Skeletal muscle tissue (tissue), 3 donors: ENCODE measurements at regions not wholly inside any gene's neighbourhood (a gene's known extent, or its start where the extent isn't known, plus 50 kb on each side); places are given as distances from the start of the nearest gene placed in this dataset.

Source experiments
- H3K27ac ChIP-seq: one replicate; pipeline ENCODE4 v1.7.0; 2013; ENCODE audit warnings: mild to moderate bottlenecking, low read depth, low read length, inconsistent platforms
- H3K27me3 ChIP-seq, 3 donors: one replicate each; pipeline ENCODE4 v1.7.0; 2013; ENCODE audit warnings: low read length in 3 of 3; ENCODE audit not compliant: control insufficient read depth in 3 of 3, insufficient read depth in 3 of 3
- H3K36me3 ChIP-seq, 3 donors: one replicate each; pipeline ENCODE4 v1.7.0; 2013; ENCODE audit warnings: low read length in 3 of 3; ENCODE audit not compliant: control insufficient read depth in 3 of 3, insufficient read depth in 3 of 3
- H3K4me1 ChIP-seq, 3 donors: one replicate each; pipeline ENCODE4 v1.7.0; 2013; ENCODE audit warnings: low read length in 3 of 3, mild to moderate bottlenecking in 3 of 3; ENCODE audit not compliant: control insufficient read depth in 3 of 3, insufficient read depth in 3 of 3
- H3K4me3 ChIP-seq, 3 donors: one replicate each; pipeline ENCODE4 v1.7.0; 2013; ENCODE audit warnings: low read length in 3 of 3
- H3K9ac ChIP-seq, 3 donors: one replicate each; pipeline ENCODE4 v1.7.0; 2013; ENCODE audit warnings: low read length in 3 of 3, mild to moderate bottlenecking in 3 of 3, moderate library complexity in 2 of 3, low read depth in 1 of 3
- H3K9me3 ChIP-seq, 3 donors: one replicate each; pipeline ENCODE4 v1.7.0; 2013; ENCODE audit warnings: low read length in 3 of 3; ENCODE audit not compliant: control insufficient read depth in 3 of 3
- donor health status: Osteomylitis.

DNA sequence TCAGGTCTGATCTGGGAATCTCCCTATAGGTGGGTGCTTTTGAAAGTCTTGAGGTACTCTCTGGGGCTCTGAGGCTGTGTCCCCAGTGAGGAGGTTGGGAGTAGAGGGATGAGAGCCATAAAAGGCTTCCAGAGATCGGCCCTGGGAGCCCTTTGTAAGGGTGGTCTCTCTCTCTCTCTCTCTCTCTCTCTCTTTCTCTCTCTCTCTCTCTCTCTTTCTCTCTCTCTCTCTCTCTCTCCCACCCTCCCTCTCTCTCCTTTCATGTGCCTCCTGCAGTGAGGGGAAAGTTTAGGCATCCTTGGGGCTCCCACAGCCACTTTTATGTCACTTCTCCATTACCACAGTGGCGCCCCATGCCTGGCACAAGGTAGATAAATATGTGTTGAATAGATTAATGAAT, 271.3 kb upstream of the N4BP1 start:
- Histone ChIP-seq H3K36me3 (no peaks in the 10 kb centered on the region), H3K27ac (no peak overlapping the region), H3K4me1 (no peaks in the 10 kb centered on the region), H3K9me3 (peaks cover 0 to 3% (median 0%) of the 10 kb centered on the region in 3 donors), H3K4me3 (no peak overlapping the region), H3K27me3 (peaks cover 0 to 2% (median 0%) of the 10 kb centered on the region in 3 donors), H3K9ac (no peak overlapping the region)

DNA sequence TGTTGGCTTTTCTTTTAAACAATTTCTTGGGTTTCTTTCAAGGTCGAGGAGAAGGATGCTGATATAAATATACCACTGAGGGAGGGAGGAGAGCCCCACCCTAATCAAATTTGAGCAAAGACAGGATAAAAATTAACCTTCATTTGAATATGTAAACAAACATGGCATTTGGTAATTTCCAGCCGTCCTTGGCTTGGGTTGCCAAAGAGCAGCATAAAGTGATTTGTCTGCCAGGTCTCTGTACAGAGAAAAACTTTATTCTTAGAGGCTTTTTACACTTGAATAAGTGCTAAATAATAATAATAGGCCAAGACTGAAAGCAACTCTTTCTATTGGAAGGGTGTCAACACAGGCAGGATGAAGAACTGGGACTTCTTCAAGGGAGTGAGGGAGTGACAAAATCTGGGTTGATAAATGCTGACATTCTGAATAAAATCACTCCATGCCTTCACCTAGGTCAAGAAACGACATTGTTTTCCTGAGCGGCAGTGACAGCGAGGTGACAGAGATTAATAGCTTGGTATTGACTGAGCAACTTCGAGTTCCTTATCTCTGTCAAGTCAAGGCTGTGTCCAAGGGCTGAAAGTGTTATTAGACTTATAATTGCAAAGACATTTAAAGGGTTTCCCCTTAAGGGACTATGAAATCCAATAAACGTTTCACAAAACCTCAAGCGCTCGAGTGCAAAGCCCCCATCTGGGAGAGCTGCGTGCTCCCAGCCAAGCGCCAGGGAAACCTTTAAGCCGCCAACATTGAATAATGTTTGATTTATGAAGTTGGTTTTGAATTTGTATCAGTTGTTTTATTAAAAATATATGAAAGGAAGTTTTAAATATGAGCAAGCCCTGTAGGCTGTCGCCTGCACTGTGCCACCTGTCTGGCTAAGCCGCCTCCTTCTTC, 269.5 kb upstream of the N4BP1 start:
- peaks cover 0 to 2% (median 0%) of the 10 kb centered on the region in 3 donors for H3K27me3 ChIP-seq
- no peak overlapping the region for H3K27ac ChIP-seq
- no peak overlapping the region for H3K9ac ChIP-seq
- no peaks in the 10 kb centered on the region for H3K36me3 ChIP-seq
- no peaks in the 10 kb centered on the region for H3K4me1 ChIP-seq
- peaks cover 0 to 3% (median 0%) of the 10 kb centered on the region in 3 donors for H3K9me3 ChIP-seq
- no peak overlapping the region for H3K4me3 ChIP-seq

DNA sequence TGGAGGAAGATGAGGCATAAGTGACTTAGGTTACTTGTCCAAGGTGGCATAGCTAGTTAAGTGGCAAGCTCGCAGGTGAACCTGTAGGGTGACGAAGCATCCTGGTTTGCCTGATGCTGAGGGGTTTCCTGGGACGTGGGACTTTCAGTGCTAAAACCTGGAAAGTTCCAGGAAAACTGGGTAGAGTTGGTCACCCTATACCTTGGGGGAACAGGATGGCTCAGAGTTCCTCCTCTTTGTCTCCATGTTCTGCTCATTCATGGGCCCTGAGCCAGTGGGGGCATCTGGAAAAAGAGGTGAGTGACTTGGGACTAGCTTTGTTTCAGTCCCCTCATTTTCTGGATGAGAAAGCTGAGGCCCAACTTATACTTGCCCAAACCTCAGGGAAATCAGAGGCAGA, 268.0 kb upstream of the N4BP1 start:
- H3K36me3 ChIP-seq, result no peaks in the 10 kb centered on the region
- no peaks in the 10 kb centered on the region for H3K4me1 ChIP-seq
- H3K9ac ChIP-seq, result no peak overlapping the region
- H3K9me3 ChIP-seq, result peaks cover 0 to 3% (median 0%) of the 10 kb centered on the region in 3 donors
- H3K27me3 ChIP-seq, result peaks cover 0 to 2% (median 0%) of the 10 kb centered on the region in 3 donors
- no peak overlapping the region for H3K4me3 ChIP-seq
- H3K27ac ChIP-seq, result no peak overlapping the region

DNA sequence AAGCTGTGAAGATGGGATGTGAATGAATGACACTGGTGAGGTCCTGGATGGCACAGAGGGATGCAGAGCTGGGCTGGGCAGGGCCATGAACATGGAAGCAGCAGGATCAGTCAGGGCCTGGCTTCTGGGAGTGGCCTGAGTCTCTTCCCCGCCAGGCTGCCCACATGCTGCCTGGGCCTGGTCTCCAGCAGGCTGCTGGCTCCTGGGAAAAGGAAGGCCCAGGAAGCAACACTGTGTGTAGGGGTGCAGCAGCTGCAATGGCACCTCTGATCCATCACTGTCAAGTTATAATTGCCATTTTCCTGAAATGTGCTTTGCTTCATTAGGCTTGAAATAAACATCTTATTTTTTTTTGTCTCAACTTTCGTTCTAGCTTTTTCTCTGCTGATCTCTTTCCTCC, 260.2 kb upstream of the N4BP1 start:
- Histone ChIP-seq H3K27me3 (no peaks in the 10 kb centered on the region), H3K27ac (no peak overlapping the region), H3K4me3 (no peak overlapping the region), H3K9ac (no peak overlapping the region), H3K4me1 (no peaks in the 10 kb centered on the region), H3K9me3 (peaks cover 0 to 4% (median 0%) of the 10 kb centered on the region in 3 donors), H3K36me3 (no peaks in the 10 kb centered on the region)

- no peaks in the 10 kb centered on the region for H3K4me1 ChIP-seq
- H3K36me3 ChIP-seq, result no peaks in the 10 kb centered on the region
- H3K9ac ChIP-seq, result no peak overlapping the region
These were observed 255.5 kb upstream of the N4BP1 start for GRCh38 chr16:48865520-48865919.

DNA sequence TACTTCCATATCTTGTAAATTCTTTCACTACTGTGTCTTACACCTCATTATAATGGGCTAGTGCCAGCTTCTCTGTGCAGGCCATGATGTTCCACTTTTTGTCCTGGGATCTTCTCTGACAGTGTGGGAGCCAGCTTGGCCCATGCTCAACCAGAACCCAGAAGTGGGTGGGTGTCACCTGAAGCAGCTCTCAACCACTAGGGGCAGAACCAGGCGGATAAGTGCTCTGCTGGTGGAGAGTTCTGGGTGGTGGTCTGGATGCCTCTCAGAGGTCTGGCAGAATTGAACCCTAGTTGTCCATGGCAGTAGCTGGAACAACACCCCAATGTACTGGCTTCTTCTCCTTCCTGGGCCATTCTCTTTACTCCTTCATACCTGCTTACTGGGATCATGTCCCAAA, 254.1 kb upstream of the N4BP1 start:
- Histone ChIP-seq H3K9ac (no peak overlapping the region), H3K4me3 (no peak overlapping the region), H3K9me3 (peaks cover 2 to 4% (median 3%) of the 10 kb centered on the region in 3 donors), H3K4me1 (no peaks in the 10 kb centered on the region), H3K36me3 (no peaks in the 10 kb centered on the region), H3K27me3 (peaks cover 0 to 3% (median 0%) of the 10 kb centered on the region in 3 donors), H3K27ac (no peak overlapping the region)

More at GRCh38 chr16:48865520-48865919, 255.5 kb upstream of the N4BP1 start:
- no peak overlapping the region for H3K27ac ChIP-seq
- H3K27me3 ChIP-seq, result peaks cover 0 to 3% (median 0%) of the 10 kb centered on the region in 3 donors
- H3K9me3 ChIP-seq, result peaks cover 2 to 4% (median 3%) of the 10 kb centered on the region in 3 donors
- H3K4me3 ChIP-seq, result no peak overlapping the region

GRCh38 chr16:48862087-48862532, 252.1 kb upstream of the N4BP1 start:
- no peak overlapping the region for H3K9ac ChIP-seq
- no peak overlapping the region for H3K4me3 ChIP-seq
- peaks cover 2 to 4% (median 3%) of the 10 kb centered on the region in 3 donors for H3K9me3 ChIP-seq
- H3K36me3 ChIP-seq, result no peaks in the 10 kb centered on the region
- H3K27me3 ChIP-seq, result peaks cover 0 to 3% (median 0%) of the 10 kb centered on the region in 3 donors
- H3K4me1 ChIP-seq, result no peaks in the 10 kb centered on the region
- H3K27ac ChIP-seq, result no peak overlapping the region

DNA sequence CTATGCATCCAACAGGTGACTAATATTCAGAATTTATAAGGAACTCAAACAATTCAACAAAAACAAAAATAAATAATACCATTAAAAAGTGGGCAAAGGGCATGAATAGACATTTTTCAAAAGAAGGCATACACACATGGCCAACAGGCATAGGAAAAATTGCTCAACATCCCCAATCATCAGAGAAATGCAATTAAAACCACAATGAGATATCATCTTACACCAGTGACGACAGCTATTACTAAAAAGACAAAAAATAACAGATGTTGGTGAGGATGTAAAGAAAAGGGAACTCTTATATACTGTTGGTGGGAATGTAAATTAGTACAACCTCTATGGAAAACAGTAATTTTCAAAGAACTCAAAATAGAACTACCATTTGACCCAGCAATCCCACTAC, 250.4 kb upstream of the N4BP1 start:
- H3K27ac ChIP-seq, result no peak overlapping the region
- no peaks in the 10 kb centered on the region for H3K36me3 ChIP-seq
- H3K27me3 ChIP-seq, result peaks cover 0 to 3% (median 0%) of the 10 kb centered on the region in 3 donors
- H3K9ac ChIP-seq, result no peak overlapping the region
- peaks cover 0 to 3% (median 2%) of the 10 kb centered on the region in 3 donors for H3K9me3 ChIP-seq
- H3K4me3 ChIP-seq, result no peak overlapping the region
- H3K4me1 ChIP-seq, result no peaks in the 10 kb centered on the region

DNA sequence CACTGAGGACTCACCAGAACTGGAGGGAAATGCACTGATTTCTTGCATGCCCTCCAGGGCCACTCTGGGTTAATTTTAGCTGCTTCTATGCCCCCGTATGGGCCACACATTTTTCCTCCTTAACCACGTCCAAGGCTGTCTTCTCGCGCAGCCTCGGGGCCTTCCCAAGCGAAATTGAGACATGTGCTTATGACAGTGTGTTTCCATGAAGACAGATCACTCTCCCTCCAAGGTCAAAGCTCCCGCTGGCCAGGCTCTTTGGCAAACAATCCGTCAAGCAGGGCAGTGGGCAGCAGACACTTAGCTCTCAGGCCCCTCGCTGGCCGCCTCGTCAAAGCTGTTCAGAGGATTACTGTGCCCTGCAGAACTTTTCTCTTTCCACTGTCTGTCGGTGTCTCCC, 243.0 kb upstream of the N4BP1 start:
- no peaks in the 10 kb centered on the region for H3K27me3 ChIP-seq
- H3K9me3 ChIP-seq, result no peaks in the 10 kb centered on the region
- H3K36me3 ChIP-seq, result no peaks in the 10 kb centered on the region
- H3K27ac ChIP-seq, result no peak overlapping the region
- no peaks in the 10 kb centered on the region for H3K4me1 ChIP-seq
- no peak overlapping the region for H3K9ac ChIP-seq
- H3K4me3 ChIP-seq, result no peak overlapping the region

DNA sequence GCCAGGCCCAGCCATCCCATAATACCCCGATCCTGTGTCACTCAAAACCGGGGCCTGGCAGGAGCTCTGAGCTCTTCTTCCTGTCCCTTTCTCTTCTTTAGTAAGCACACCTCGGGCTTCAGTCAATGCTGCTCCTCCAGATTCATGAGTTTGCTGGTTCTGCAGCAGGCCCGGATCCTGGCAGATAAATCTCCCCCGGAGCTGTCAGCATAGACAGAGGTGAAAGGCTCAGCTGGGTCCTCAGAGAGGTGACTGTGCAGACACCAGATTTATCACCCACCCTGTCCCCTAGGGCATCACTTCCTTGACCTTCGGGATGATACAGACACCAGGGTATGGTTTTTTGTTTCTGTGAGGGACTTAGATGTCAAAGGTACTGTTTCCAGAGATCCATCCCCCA, 242.5 kb upstream of the N4BP1 start:
- Histone ChIP-seq H3K4me3 (no peak overlapping the region), H3K9me3 (no peaks in the 10 kb centered on the region), H3K9ac (no peak overlapping the region), H3K27me3 (no peaks in the 10 kb centered on the region), H3K27ac (no peak overlapping the region), H3K36me3 (no peaks in the 10 kb centered on the region), H3K4me1 (no peaks in the 10 kb centered on the region)
